Ascending aorta (tissue), 2 donors: ENCODE measurements at regions not wholly inside any gene's neighbourhood (a gene's known extent, or its start where the extent isn't known, plus 50 kb on each side); places are given as distances from the start of the nearest gene placed in this dataset.

Experiments used
- DNase-seq, 2 donors: peaks; one replicate each; pipeline ENCODE4 v3.0.0-alpha.2; 2019; ENCODE audit warnings: low spot score in 2 of 2
- H3K27ac ChIP-seq, 2 donors: fragments of 200-600 bp; sonication (generic); one replicate each; pipeline ENCODE4 v1.5.1; 2016 to 2017; ENCODE audit warnings: mild to moderate bottlenecking in 1 of 2
- H3K27me3 ChIP-seq: fragments of 200-600 bp; sonication (generic); one replicate; pipeline ENCODE4 v1.5.1; 2017
- H3K36me3 ChIP-seq, 2 donors: fragments of 200-600 bp; sonication (generic); one replicate each; pipeline ENCODE4 v1.5.1; 2016
- H3K4me1 ChIP-seq, 2 donors: fragments of 200-600 bp; sonication (generic); one replicate each; pipeline ENCODE4 v1.5.1; 2016 to 2017; ENCODE audit warnings: mild to moderate bottlenecking in 1 of 2
- H3K4me3 ChIP-seq, 2 donors: fragments of 200-600 bp; sonication (generic); one replicate each; pipeline ENCODE4 v1.5.1; 2016 to 2017; ENCODE audit warnings: mild to moderate bottlenecking in 1 of 2
- H3K9me3 ChIP-seq, 2 donors: fragments of 200-600 bp; sonication (generic); one replicate each; pipeline ENCODE4 v1.5.1; 2016
- CTCF ChIP-seq, 3 experiments: fragments of 200-600 bp in 2 of 3; fragments of 450-650 bp in 1 of 3; sonication (generic) in 2 of 3; IDR thresholded peaks; one replicate each; pipeline ENCODE4 v1.5.1; 2016 to 2019; ENCODE audit warnings: antibody characterized with exemption in 3 of 3, mild to moderate bottlenecking in 1 of 3, moderate library complexity in 1 of 3
- intact Hi-C: fragments of 100-400 bp; cut with DNase I; formaldehyde crosslinking; loops from one replicate; pipeline ENCODE4 v1.15.1; 2023

- no peaks in the 10 kb centered on the region for H3K27me3 ChIP-seq
- no peaks in the 10 kb centered on the region for H3K9me3 ChIP-seq
- no peak for TF ChIP-seq CTCF (IDR thresholded peaks at IDR 0.05)
- DNase-seq: no peak
- no peak overlapping the region for H3K27ac ChIP-seq
- no peaks in the 10 kb centered on the region for H3K36me3 ChIP-seq
- no peaks in the 10 kb centered on the region for H3K4me1 ChIP-seq
- intact Hi-C loops: no loop called here
- no peak overlapping the region for H3K4me3 ChIP-seq
Observed at GRCh38 chr7:118000480-118001202, 127.4 kb upstream of the CTTNBP2 start.

- intact Hi-C loops: no loop called here
- no peak for TF ChIP-seq CTCF (IDR thresholded peaks at IDR 0.05)
- H3K4me1 ChIP-seq: no peaks in the 10 kb centered on the region
Observed at GRCh38 chr7:118003476-118003875, 130.2 kb upstream of the CTTNBP2 start.

GRCh38 chr7:118005026-118005425 lies 131.8 kb upstream of the CTTNBP2 start:
- intact Hi-C loops: no loop called here
- no peak overlapping the region for H3K4me3 ChIP-seq
- no peak for DNase-seq
- no peaks in the 10 kb centered on the region for H3K27me3 ChIP-seq
- TF ChIP-seq CTCF (IDR thresholded peaks at IDR 0.05): no peak
- no peaks in the 10 kb centered on the region for H3K9me3 ChIP-seq
- H3K36me3 ChIP-seq: no peaks in the 10 kb centered on the region
- H3K4me1 ChIP-seq: no peaks in the 10 kb centered on the region
- H3K27ac ChIP-seq: no peak overlapping the region

More at GRCh38 chr7:118003476-118003875, 130.2 kb upstream of the CTTNBP2 start:
- Histone ChIP-seq H3K27me3 (no peaks in the 10 kb centered on the region), H3K36me3 (no peaks in the 10 kb centered on the region), H3K9me3 (no peaks in the 10 kb centered on the region), H3K4me3 (no peak overlapping the region), H3K27ac (no peak overlapping the region)
- no peak for DNase-seq

GRCh38 chr7:118006979-118007378 lies 133.7 kb upstream of the CTTNBP2 start:
- H3K4me3 ChIP-seq: no peak overlapping the region
- intact Hi-C loops: no loop called here
- no peak overlapping the region for H3K27ac ChIP-seq
- H3K27me3 ChIP-seq: no peaks in the 10 kb centered on the region
- no peaks in the 10 kb centered on the region for H3K36me3 ChIP-seq
- no peak for TF ChIP-seq CTCF (IDR thresholded peaks at IDR 0.05)
- no peaks in the 10 kb centered on the region for H3K9me3 ChIP-seq
- no peaks in the 10 kb centered on the region for H3K4me1 ChIP-seq
- DNase-seq: no peak

- no peak for TF ChIP-seq CTCF (IDR thresholded peaks at IDR 0.05)
- H3K4me1 ChIP-seq: no peaks in the 10 kb centered on the region
- H3K4me3 ChIP-seq: no peak overlapping the region
- no peaks in the 10 kb centered on the region for H3K36me3 ChIP-seq
- intact Hi-C loops: no loop called here
- no peaks in the 10 kb centered on the region for H3K9me3 ChIP-seq
- no peak overlapping the region for H3K27ac ChIP-seq
- no peak for DNase-seq
- H3K27me3 ChIP-seq: no peaks in the 10 kb centered on the region
Observed at GRCh38 chr7:118009419-118009818, 136.2 kb upstream of the CTTNBP2 start.

GRCh38 chr7:118011652-118012051 lies 138.4 kb upstream of the CTTNBP2 start:
- intact Hi-C loops: no loop called here
- Histone ChIP-seq H3K27me3 (no peaks in the 10 kb centered on the region), H3K27ac (no peak overlapping the region), H3K9me3 (no peaks in the 10 kb centered on the region), H3K4me3 (no peak overlapping the region), H3K4me1 (no peaks in the 10 kb centered on the region), H3K36me3 (no peaks in the 10 kb centered on the region)
- TF ChIP-seq CTCF (IDR thresholded peaks at IDR 0.05): no peak
- DNase-seq: no peak
